GM10266 (cell line): ENCODE measurements at regions not wholly inside any gene's neighbourhood (a gene's known extent, or its start where the extent isn't known, plus 50 kb on each side); places are given as distances from the start of the nearest gene placed in this dataset.

Experiments
- DNase-seq: peaks from one replicate; pipeline ENCODE4 v3.0.0; 2012; ENCODE audit errors: extremely low spot score
- CTCF ChIP-seq: IDR thresholded peaks from 2 replicates; pipeline ENCODE4 v1.5.1; 2012; ENCODE audit warnings: mild to moderate bottlenecking, low read depth; ENCODE audit not compliant: control insufficient read depth, insufficient read depth; ENCODE audit errors: missing control alignments

- no peak for DNase-seq
- no peak for TF ChIP-seq CTCF
Observed at GRCh38 chr13:26502826-26503225, 54.7 kb upstream of the WASF3 start.

GRCh38 chr13:26503826-26504594 lies 53.5 kb upstream of the WASF3 start:
- DNase-seq = no peak

More at GRCh38 chr13:26503826-26504594, 53.5 kb upstream of the WASF3 start:
- TF ChIP-seq CTCF = no peak
